ENCODE measurements at regions not wholly inside any gene's neighbourhood (a gene's known extent, or its start where the extent isn't known, plus 50 kb on each side); places are given as distances from the start of the nearest gene placed in this dataset.

GRCh38 chr7:106180721-106181120 is 68.6 kb upstream of the SYPL1 start:
- intact Hi-C loops (cut with DNase I; ENCODE audit: low total_unique reads), result no loop called here
- 76 to 96% (median 95%) methylated on average over 7 of the region's 7 CpGs for WGBS, 5 donors
- Histone ChIP-seq H3K27ac (no peak overlapping the region), H3K4me1 (peaks cover 0 to 40% (median 25%) of the 10 kb centered on the region in 4 donors), H3K27me3 (peaks cover 0 to 4% (median 0%) of the 10 kb centered on the region in 3 donors), H3K4me3 (no peak overlapping the region), H3K36me3 (no peaks in the 10 kb centered on the region), H3K9me3 (no peaks in the 10 kb centered on the region)
- TF ChIP-seq POLR2A (IDR thresholded peaks at IDR 0.05) (no peak), CTCF (IDR thresholded peaks at IDR 0.05) (no peak), EP300 (IDR thresholded peaks at IDR 0.05) (no peak), POLR2AphosphoS5 (IDR thresholded peaks at IDR 0.05) (no peak)
- no peak for DNase-seq

GRCh38 chr7:106179256-106179655 is 67.1 kb upstream of the SYPL1 start:
- no peak for TF ChIP-seq EP300 (IDR thresholded peaks at IDR 0.05)
- H3K27ac ChIP-seq, result no peak overlapping the region
- WGBS, 5 donors, result 82 to 92% (median 87%) methylated on average over 4 of the region's 4 CpGs

GRCh38 chr7:106178593-106179134 is 66.6 kb upstream of the SYPL1 start:
- H3K27ac ChIP-seq, result no peak overlapping the region
- DNase-seq, result peak in 1 of 2 donors; percentile 55
- TF ChIP-seq POLR2AphosphoS5 (IDR thresholded peaks at IDR 0.05) (no peak), POLR2A (IDR thresholded peaks at IDR 0.05) (no peak), CTCF (IDR thresholded peaks at IDR 0.05) (peak in 2 of 7 experiments; percentile 27 to 32)
- intact Hi-C loops (cut with DNase I; ENCODE audit: low total_unique reads), result loop anchor here (5.0 to 10.0 kb wide), 2 partner anchors 284 to 556 kb away; no protein-coding TSS in a partner anchor
- H3K4me1 ChIP-seq, result peaks cover 0 to 40% (median 25%) of the 10 kb centered on the region in 4 donors
- WGBS, 5 donors, result 87 to 96% (median 94%) methylated on average over 3 of the region's 3 CpGs
- peaks cover 0 to 4% (median 0%) of the 10 kb centered on the region in 3 donors for H3K27me3 ChIP-seq
- no peaks in the 10 kb centered on the region for H3K36me3 ChIP-seq
- no peak overlapping the region for H3K4me3 ChIP-seq
- H3K9me3 ChIP-seq, result no peaks in the 10 kb centered on the region

More at GRCh38 chr7:106179256-106179655, 67.1 kb upstream of the SYPL1 start:
- intact Hi-C loops (cut with DNase I; ENCODE audit: low total_unique reads), result loop anchor here (5.0 to 10.0 kb wide), 2 partner anchors 283 to 556 kb away; no protein-coding TSS in a partner anchor
- Histone ChIP-seq H3K4me3 (no peak overlapping the region), H3K4me1 (peaks cover 0 to 40% (median 25%) of the 10 kb centered on the region in 4 donors), H3K27me3 (peaks cover 0 to 4% (median 0%) of the 10 kb centered on the region in 3 donors), H3K36me3 (no peaks in the 10 kb centered on the region), H3K9me3 (no peaks in the 10 kb centered on the region)
- DNase-seq, result no peak

- Histone ChIP-seq H3K27me3 (peaks cover 0 to 4% (median 0%) of the 10 kb centered on the region in 3 donors), H3K36me3 (no peaks in the 10 kb centered on the region), H3K4me1 (peaks cover 0 to 40% (median 25%) of the 10 kb centered on the region in 4 donors), H3K27ac (peak overlapping the region in 1 of 5 donors; percentile 38), H3K9me3 (no peaks in the 10 kb centered on the region), H3K4me3 (no peak overlapping the region)
- DNase-seq, result no peak
- WGBS, 5 donors, result 62 to 90% (median 84%) methylated on average over 10 to 11 of the region's 11 CpGs
- intact Hi-C loops (cut with DNase I; ENCODE audit: low total_unique reads), result loop anchor here (5.0 to 10.0 kb wide), 2 partner anchors 284 to 557 kb away; no protein-coding TSS in a partner anchor
- TF ChIP-seq CTCF (IDR thresholded peaks at IDR 0.05), result no peak
- TF ChIP-seq POLR2AphosphoS5 (IDR thresholded peaks at IDR 0.05), result no peak
- TF ChIP-seq POLR2A (IDR thresholded peaks at IDR 0.05), result no peak
- TF ChIP-seq EP300 (IDR thresholded peaks at IDR 0.05), result no peak
Measured at GRCh38 chr7:106177738-106178592, 65.9 kb upstream of the SYPL1 start.
